ENCODE measurements at regions not wholly inside any gene's neighbourhood (a gene's known extent, or its start where the extent isn't known, plus 50 kb on each side); places are given as distances from the start of the nearest gene placed in this dataset.

DNA sequence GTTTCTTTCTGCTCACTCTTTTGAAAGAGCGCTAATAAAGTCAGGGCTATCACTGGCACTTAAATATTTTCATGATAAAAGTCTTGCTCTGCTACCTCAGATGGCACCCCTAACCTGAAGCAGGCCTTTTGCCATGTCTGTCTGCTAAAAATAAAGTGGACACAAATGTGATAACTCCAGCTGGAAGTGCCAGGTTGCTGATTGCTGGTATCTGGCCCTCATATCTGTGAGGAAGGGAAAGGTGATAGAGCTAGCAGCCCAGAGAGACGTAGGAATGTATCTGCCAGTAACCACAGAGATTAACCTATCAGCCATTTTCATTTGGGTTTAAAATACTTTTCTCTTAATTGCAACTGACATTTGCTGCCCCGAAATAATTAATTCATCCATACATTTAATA is 127.9 kb downstream of the GRIN2B start:
- TF ChIP-seq POLR2A (IDR thresholded peaks at IDR 0.05): no peak
- no peak for TF ChIP-seq CTCF (IDR thresholded peaks at IDR 0.05)
